ENCODE measurements at regions not wholly inside any gene's neighbourhood (a gene's known extent, or its start where the extent isn't known, plus 50 kb on each side); places are given as distances from the start of the nearest gene placed in this dataset.

DNA sequence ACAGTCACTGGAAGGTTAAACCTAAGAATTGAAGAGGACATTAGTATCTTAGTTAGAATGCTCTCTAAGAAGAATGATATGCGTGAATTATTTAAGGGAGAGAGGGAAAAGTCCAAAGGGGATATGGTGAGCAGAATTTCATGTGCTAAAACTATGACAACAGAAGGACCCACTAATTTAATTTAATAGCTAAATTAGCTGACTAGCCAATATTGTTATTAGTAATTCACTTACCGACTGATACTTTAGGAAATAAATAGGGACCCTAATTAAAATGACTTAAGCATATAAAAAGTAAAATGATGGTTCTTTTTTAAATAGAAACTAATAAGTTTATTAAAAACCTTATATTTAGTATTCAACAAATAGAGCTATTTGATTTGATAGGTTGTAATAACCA lies 179.6 kb downstream of the RASSF9 start:
- no peak overlapping the region for H3K27ac Mint-ChIP-seq
- H3K4me3 Mint-ChIP-seq = no peak overlapping the region
- H3K36me3 Mint-ChIP-seq = no peaks in the 10 kb centered on the region
- H3K9me3 Mint-ChIP-seq = peaks cover 10% of the 10 kb centered on the region
- H3K4me1 Mint-ChIP-seq = no peaks in the 10 kb centered on the region
- H3K27me3 Mint-ChIP-seq = no peaks in the 10 kb centered on the region

- Mint-ChIP-seq H3K9me3 (peaks cover 10% of the 10 kb centered on the region), H3K4me3 (no peak overlapping the region), H3K27me3 (no peaks in the 10 kb centered on the region), H3K36me3 (no peaks in the 10 kb centered on the region), H3K27ac (no peak overlapping the region), H3K4me1 (no peaks in the 10 kb centered on the region)
Measured at GRCh38 chr12:85657251-85657650, 179.0 kb downstream of the RASSF9 start.

DNA sequence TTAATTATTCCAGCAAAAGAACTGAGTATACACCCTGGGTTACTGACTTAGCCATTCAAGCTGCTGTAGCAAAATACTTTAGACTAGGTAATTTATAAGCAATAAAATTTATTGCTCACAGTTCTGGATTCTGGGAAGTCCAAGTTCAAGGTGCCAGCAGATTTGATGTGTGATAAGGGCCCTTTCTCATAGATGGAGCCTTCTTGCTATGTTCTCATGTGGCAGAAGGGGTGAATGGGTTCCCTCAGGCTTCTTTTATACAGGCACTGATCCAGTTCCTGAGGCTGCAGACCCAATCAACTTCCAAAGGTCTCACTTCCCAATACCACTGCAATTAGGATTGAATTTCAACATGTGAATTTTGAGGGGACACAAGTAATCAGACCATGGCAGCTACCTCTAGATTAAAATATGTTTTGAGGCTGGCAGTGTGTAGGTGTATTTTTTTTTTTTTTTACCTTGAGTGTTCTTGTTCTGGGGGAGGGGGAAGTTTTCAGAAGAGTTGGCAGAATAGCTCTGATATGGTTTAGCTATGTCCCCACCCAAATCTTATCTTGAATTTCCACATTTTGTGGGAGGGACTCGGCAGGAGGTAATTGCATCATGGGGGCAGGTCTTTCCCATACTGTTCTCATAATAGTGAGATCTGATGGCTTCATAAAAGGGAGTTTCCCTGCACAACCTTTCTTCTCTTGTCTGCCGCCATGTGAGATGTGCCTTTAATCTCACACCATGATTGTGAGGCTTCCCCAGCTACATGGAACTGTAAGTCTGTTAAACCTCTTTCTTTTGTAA lies 178.2 kb downstream of the RASSF9 start:
- Mint-ChIP-seq H3K9me3 (peaks cover 14% of the 10 kb centered on the region), H3K27me3 (no peaks in the 10 kb centered on the region), H3K4me1 (no peaks in the 10 kb centered on the region), H3K36me3 (no peaks in the 10 kb centered on the region), H3K27ac (no peak overlapping the region), H3K4me3 (no peak overlapping the region)

DNA sequence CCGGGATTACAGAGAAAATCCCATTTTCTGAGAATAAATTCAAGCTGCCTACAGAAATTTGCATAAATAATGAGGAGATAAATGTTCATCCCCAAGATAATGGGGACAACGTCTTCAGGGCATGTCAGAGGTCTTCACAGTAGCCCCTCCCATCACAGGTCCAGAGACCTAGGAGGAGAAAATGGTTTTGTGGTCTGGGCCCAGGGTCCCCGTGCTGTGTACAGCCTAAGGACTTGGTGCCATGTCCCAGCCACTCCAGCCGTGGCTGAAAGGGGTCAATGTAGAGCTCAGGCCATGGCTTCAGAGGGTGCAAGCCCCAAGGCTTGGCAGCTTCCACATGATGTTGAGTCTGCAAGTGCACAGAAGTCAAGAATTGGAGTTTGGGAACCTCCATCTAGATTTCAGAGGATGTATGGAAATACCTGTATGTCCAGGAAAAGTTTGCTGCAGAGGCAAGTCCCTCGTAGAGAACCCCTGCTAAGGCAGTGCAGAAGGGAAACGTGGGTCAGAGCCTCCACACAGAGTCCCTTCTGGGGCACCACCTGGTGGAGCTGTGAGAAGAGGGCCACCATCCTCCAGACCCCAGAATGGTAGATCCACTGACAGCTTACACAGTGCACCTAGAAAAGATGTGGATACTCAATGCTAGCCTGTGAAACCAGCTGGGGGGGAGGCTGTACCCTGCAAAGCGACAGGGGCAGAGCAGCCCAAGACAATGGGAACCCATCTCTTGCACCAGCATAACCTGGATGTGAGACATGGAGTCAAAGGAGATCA lies 176.3 kb downstream of the RASSF9 start:
- Mint-ChIP-seq H3K9me3 (peaks cover 19% of the 10 kb centered on the region), H3K27ac (no peak overlapping the region), H3K36me3 (no peaks in the 10 kb centered on the region), H3K4me1 (no peaks in the 10 kb centered on the region), H3K4me3 (no peak overlapping the region), H3K27me3 (no peaks in the 10 kb centered on the region)

DNA sequence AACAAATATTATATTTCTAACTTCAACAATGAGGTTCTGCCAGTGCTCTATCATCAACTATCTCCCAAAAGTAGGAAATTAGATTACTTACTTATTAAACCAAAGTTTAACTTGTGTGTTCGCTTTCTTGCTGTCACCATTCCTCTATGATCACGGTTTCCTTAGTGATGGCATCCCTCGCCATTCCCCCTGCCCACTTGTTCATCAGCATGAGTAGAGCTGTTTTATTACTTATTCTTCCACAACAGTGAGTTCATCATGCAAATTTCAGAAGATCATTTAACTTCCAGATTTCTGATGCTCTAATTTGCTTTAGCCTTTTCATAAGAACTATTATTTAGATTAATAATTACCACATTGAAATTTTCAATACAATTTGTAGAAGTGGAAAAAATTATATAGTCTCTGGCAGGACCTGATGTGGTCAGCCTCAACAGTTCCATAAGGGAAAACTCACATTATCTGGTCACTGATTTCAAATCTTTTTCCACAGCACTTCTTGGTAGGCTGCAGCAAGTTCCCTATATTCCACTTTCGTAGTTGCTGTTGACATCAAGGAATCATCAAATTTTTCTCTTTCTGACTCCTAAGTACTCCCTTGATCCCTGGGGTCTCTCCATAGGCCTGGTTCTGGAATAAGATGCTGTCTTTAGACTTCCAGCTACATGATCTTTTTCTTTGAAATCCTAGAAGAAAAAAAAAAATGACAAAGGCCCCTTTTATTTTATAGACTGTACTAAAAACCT lies 174.6 kb downstream of the RASSF9 start:
- H3K27me3 Mint-ChIP-seq = no peaks in the 10 kb centered on the region

DNA sequence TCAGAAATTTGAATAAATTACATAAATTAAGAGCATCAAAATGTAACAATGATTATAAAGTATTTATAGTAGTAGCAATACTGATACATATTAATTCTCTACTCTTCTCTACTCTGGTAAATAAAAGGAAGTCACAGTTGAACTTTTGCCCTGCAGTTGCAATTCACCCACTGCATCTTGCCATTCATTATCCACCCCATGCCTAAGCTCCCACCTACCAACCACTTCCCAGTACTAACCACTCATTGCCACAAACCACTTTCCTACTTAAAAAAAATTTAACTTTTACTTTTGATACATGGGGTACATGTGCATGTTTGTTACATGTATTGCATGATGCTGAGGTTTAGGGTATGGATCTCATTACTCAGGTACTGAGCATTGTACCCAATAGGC lies 174.0 kb downstream of the RASSF9 start:
- no peaks in the 10 kb centered on the region for H3K27me3 Mint-ChIP-seq

More for the DNA sequence above, 174.6 kb downstream of the RASSF9 start:
- H3K4me3 Mint-ChIP-seq = no peak overlapping the region
- peaks cover 19% of the 10 kb centered on the region for H3K9me3 Mint-ChIP-seq
- H3K4me1 Mint-ChIP-seq = no peaks in the 10 kb centered on the region
- H3K27ac Mint-ChIP-seq = no peak overlapping the region
- no peaks in the 10 kb centered on the region for H3K36me3 Mint-ChIP-seq

GRCh38 chr12:85663631-85664030 lies 172.6 kb downstream of the RASSF9 start:
- Mint-ChIP-seq H3K9me3 (peaks cover 13% of the 10 kb centered on the region), H3K27ac (no peak overlapping the region), H3K27me3 (no peaks in the 10 kb centered on the region), H3K4me1 (no peaks in the 10 kb centered on the region), H3K4me3 (no peak overlapping the region), H3K36me3 (no peaks in the 10 kb centered on the region)

More for the DNA sequence above, 174.0 kb downstream of the RASSF9 start:
- H3K36me3 Mint-ChIP-seq = no peaks in the 10 kb centered on the region
- peaks cover 19% of the 10 kb centered on the region for H3K9me3 Mint-ChIP-seq
- H3K4me1 Mint-ChIP-seq = no peaks in the 10 kb centered on the region
- H3K4me3 Mint-ChIP-seq = no peak overlapping the region
- no peak overlapping the region for H3K27ac Mint-ChIP-seq

DNA sequence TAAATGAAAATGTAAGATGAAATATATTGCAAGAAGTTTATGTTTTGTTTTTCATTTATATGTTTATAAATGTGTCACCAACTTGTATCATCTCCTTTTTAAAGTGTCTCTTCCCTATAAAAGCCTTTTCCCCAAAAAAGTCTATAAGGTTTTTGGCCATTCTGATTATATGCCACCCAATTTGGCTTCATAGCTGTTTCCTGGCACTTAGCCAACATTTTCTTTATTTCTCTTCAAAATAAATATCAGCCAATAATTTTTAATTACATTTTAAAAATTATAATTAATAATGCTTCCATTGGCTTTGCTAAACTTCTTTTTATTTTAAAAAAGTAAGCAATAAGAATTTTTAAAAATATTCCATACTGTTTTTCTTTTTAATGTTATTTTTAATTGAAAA lies 171.8 kb downstream of the RASSF9 start:
- H3K36me3 Mint-ChIP-seq = no peaks in the 10 kb centered on the region
- no peak overlapping the region for H3K4me3 Mint-ChIP-seq
- peaks cover 10% of the 10 kb centered on the region for H3K9me3 Mint-ChIP-seq
- no peaks in the 10 kb centered on the region for H3K4me1 Mint-ChIP-seq
- no peaks in the 10 kb centered on the region for H3K27me3 Mint-ChIP-seq
- no peak overlapping the region for H3K27ac Mint-ChIP-seq

- H3K4me1 Mint-ChIP-seq = no peaks in the 10 kb centered on the region
- no peaks in the 10 kb centered on the region for H3K27me3 Mint-ChIP-seq
- no peak overlapping the region for H3K27ac Mint-ChIP-seq
- H3K36me3 Mint-ChIP-seq = no peaks in the 10 kb centered on the region
- H3K4me3 Mint-ChIP-seq = no peak overlapping the region
- H3K9me3 Mint-ChIP-seq = no peaks in the 10 kb centered on the region
Measured at GRCh38 chr12:85669911-85670310, 166.3 kb downstream of the RASSF9 start.

DNA sequence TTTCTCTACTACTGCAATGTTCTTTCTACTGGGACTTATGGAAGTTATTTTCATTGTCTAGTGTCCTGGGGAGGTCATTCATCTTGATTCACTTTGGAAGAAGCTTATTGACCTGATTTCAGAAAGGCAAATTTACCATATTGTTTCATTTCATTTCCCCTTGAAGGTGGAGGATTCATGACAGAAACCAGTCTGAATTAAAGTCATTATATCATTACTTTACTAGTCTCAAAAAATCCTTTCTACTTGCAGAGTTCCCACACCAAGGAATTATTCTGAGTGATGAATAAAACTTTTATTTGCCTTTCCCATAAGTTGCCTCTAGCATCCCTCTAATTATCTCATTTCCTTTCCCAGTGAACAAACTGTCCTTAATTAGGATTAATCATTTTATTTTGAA lies 163.8 kb downstream of the RASSF9 start:
- Mint-ChIP-seq H3K4me3 (no peak overlapping the region), H3K27me3 (no peaks in the 10 kb centered on the region), H3K36me3 (no peaks in the 10 kb centered on the region), H3K27ac (no peak overlapping the region), H3K9me3 (no peaks in the 10 kb centered on the region), H3K4me1 (no peaks in the 10 kb centered on the region)

DNA sequence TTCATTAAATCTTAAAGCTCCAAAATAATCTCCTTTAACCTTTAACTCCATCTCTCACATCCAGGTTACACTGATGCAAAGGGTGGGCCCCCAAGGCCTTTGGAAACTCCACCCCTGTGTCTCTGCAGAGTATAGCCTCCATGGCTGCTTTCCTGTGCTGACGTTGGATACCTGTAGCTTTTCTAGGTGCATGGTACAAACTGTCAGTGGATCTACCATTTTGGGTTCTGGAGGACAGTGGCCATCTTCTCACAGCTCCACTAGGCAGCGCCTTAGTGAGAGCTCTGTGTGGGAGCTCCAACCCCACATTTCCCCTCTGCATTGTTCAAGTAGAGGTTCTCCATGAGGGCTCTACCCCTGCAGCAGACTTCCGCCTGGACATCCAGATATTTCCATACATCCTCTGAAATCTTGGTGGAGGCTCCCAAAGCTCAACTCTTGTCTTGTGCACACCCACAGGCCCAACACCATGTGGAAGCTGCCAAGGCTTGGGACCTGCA lies 162.2 kb downstream of the RASSF9 start:
- no peaks in the 10 kb centered on the region for H3K9me3 Mint-ChIP-seq

DNA sequence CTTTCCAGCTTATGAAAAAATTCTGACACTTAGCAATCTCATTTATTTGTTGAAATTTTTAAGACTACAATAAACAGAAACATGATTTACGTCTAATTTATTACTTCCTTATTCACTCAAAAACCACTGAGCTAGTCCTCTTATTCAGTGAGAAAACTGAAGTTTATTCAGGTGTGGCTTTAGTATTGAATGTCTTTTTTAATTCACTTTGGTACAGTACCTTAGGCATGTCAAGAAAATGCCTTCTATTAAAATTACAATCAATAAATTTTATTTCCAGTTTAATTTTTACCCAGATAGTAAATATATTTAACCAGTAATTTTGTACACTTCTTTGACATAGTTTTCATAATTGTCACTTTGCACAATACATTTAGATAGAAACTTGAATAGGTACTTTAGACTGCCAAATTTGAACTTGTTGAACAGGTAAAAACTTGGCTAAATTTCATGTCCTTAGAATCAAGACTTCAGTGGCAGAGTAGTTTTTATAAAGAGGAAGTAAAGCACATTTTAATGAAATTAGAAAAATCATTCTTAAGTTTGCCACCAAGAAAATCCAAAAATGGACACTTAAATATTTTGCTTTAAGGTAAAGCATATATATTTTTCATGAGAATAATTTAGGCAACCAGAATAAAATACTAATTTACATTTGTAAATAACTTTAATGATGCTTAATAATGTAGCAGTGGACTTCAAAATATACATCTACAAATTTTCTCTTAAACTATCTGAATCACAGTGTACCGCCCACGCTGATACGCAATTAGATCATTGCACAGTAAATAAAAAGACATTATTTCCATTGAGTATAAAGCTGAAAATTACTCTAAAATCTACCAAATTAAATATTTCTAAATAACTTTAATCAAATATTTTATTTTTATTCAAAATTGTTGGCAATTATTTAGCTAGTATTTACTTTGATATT lies 159.1 kb downstream of the RASSF9 start:
- Mint-ChIP-seq H3K4me1 (no peaks in the 10 kb centered on the region), H3K4me3 (no peak overlapping the region)

More for the DNA sequence above, 162.2 kb downstream of the RASSF9 start:
- Mint-ChIP-seq H3K27ac (no peak overlapping the region), H3K36me3 (no peaks in the 10 kb centered on the region), H3K27me3 (no peaks in the 10 kb centered on the region), H3K4me1 (no peaks in the 10 kb centered on the region), H3K4me3 (no peak overlapping the region)

GRCh38 chr12:85679296-85679695 lies 156.9 kb downstream of the RASSF9 start:
- Mint-ChIP-seq H3K4me3 (no peak overlapping the region), H3K36me3 (no peaks in the 10 kb centered on the region), H3K9me3 (peaks cover 4% of the 10 kb centered on the region), H3K4me1 (no peaks in the 10 kb centered on the region), H3K27me3 (no peaks in the 10 kb centered on the region), H3K27ac (no peak overlapping the region)

More for the DNA sequence above, 159.1 kb downstream of the RASSF9 start:
- Mint-ChIP-seq H3K9me3 (peaks cover 4% of the 10 kb centered on the region), H3K27me3 (no peaks in the 10 kb centered on the region), H3K36me3 (no peaks in the 10 kb centered on the region), H3K27ac (no peak overlapping the region)

GRCh38 chr12:85680881-85681280 lies 155.3 kb downstream of the RASSF9 start:
- no peak overlapping the region for H3K4me3 Mint-ChIP-seq
- no peaks in the 10 kb centered on the region for H3K27me3 Mint-ChIP-seq
- no peaks in the 10 kb centered on the region for H3K36me3 Mint-ChIP-seq
- H3K9me3 Mint-ChIP-seq = peaks cover 4% of the 10 kb centered on the region
- no peaks in the 10 kb centered on the region for H3K4me1 Mint-ChIP-seq
- H3K27ac Mint-ChIP-seq = no peak overlapping the region

- Mint-ChIP-seq H3K27me3 (no peaks in the 10 kb centered on the region), H3K27ac (no peak overlapping the region), H3K36me3 (no peaks in the 10 kb centered on the region), H3K4me3 (no peak overlapping the region), H3K4me1 (no peaks in the 10 kb centered on the region), H3K9me3 (peaks cover 4% of the 10 kb centered on the region)
Measured at GRCh38 chr12:85681333-85681732, 154.9 kb downstream of the RASSF9 start.

All from activated naive CD4-positive, alpha-beta T cell treated with anti-CD3 and anti-CD28 coated beads, Interleukin-2, amount 50 U/mL, for 24 hours (primary cell).